Progenitor cell of endocrine pancreas (in vitro differentiated cells): ENCODE measurements at regions not wholly inside any gene's neighbourhood (a gene's known extent, or its start where the extent isn't known, plus 50 kb on each side); places are given as distances from the start of the nearest gene placed in this dataset.

ENCODE experiments used
- DNase-seq: peaks from one replicate; pipeline ENCODE4 v3.0.0; 2021; ENCODE audit warnings: low spot score; ENCODE audit not compliant: unreplicated experiment
- H3K27ac Mint-ChIP-seq: 2 replicates; pipeline ENCODE4 v1.8.0; 2021; ENCODE audit warnings: mild to moderate bottlenecking, moderate library complexity, mixed read lengths
- H3K27me3 Mint-ChIP-seq: 2 replicates; pipeline ENCODE4 v1.8.0; 2021; ENCODE audit warnings: mixed read lengths
- H3K36me3 Mint-ChIP-seq: 2 replicates; pipeline ENCODE4 v1.8.0; 2022; ENCODE audit warnings: mixed read lengths; ENCODE audit not compliant: insufficient read depth
- H3K4me1 Mint-ChIP-seq: 2 replicates; pipeline ENCODE4 v1.8.0; 2021; ENCODE audit warnings: low read depth, mixed read lengths
- H3K4me3 Mint-ChIP-seq: 2 replicates; pipeline ENCODE4 v1.8.0; 2021; ENCODE audit warnings: low read depth, mild to moderate bottlenecking, moderate library complexity, mixed read lengths
- H3K9me3 Mint-ChIP-seq: 2 replicates; pipeline ENCODE4 v1.8.0; 2021; ENCODE audit warnings: low read depth, mixed read lengths
- TF ChIP-seq, protein P1 (sequence below): fragments of 200-600 bp; sonication (generic); IDR thresholded peaks from one replicate; pipeline ENCODE4 v1.5.0; 2021; ENCODE audit warnings: antibody characterized with exemption, mild to moderate bottlenecking; ENCODE audit not compliant: unreplicated experiment

DNA sequence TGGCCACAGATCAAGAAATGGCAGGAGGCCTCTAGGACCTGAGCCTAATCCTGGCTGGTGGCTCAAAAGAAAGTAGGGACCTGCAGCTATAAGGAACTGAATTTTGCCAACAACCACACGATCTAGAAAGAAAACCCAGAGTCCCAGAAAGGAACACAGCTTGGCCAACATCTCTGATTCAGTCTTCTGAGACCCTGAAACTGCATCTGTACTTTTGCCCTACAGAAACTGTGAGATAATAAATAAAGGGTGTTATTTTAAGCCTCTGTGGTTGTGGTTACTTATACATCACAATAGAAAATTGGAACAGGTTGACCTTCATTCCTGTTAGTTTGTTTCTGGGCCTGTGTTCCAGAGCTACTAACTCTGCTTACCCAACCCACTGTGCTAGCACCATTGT lies 356.8 kb upstream of the ST6GAL2 start:
- DNase-seq = no peak
- TF ChIP-seq, protein P1, sequence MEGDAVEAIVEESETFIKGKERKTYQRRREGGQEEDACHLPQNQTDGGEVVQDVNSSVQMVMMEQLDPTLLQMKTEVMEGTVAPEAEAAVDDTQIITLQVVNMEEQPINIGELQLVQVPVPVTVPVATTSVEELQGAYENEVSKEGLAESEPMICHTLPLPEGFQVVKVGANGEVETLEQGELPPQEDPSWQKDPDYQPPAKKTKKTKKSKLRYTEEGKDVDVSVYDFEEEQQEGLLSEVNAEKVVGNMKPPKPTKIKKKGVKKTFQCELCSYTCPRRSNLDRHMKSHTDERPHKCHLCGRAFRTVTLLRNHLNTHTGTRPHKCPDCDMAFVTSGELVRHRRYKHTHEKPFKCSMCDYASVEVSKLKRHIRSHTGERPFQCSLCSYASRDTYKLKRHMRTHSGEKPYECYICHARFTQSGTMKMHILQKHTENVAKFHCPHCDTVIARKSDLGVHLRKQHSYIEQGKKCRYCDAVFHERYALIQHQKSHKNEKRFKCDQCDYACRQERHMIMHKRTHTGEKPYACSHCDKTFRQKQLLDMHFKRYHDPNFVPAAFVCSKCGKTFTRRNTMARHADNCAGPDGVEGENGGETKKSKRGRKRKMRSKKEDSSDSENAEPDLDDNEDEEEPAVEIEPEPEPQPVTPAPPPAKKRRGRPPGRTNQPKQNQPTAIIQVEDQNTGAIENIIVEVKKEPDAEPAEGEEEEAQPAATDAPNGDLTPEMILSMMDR = no peak
- Mint-ChIP-seq H3K27ac (no peak overlapping the region), H3K4me3 (no peak overlapping the region), H3K4me1 (no peaks in the 10 kb centered on the region), H3K27me3 (no peaks in the 10 kb centered on the region), H3K36me3 (no peaks in the 10 kb centered on the region), H3K9me3 (peaks cover 4% of the 10 kb centered on the region)

DNA sequence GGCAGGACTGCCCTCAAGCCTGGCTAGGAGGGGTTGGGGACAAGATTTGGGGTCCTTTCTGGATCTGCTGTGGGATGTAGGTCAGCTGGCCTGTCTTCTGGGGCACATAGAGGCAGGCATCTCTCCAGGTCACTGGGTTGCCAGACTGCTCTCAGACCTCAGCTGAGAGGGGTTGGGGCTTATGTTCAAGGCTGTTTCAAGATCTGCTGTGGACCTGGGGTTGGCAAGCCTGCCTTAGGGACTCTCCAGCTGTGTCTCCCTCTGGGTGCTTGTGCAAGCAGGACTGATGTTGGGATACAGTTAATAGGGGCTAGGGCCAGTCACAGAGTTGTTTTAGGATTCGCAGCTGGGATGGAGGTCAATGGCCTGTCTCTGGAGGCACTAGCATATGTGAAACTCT lies 363.0 kb upstream of the ST6GAL2 start:
- DNase-seq = no peak
- no peak overlapping the region for H3K27ac Mint-ChIP-seq
- H3K27me3 Mint-ChIP-seq = no peaks in the 10 kb centered on the region
- TF ChIP-seq, protein P1 = no peak
- no peak overlapping the region for H3K4me3 Mint-ChIP-seq
- H3K4me1 Mint-ChIP-seq = no peaks in the 10 kb centered on the region
- peaks cover 15% of the 10 kb centered on the region for H3K9me3 Mint-ChIP-seq
- H3K36me3 Mint-ChIP-seq = no peaks in the 10 kb centered on the region

DNA sequence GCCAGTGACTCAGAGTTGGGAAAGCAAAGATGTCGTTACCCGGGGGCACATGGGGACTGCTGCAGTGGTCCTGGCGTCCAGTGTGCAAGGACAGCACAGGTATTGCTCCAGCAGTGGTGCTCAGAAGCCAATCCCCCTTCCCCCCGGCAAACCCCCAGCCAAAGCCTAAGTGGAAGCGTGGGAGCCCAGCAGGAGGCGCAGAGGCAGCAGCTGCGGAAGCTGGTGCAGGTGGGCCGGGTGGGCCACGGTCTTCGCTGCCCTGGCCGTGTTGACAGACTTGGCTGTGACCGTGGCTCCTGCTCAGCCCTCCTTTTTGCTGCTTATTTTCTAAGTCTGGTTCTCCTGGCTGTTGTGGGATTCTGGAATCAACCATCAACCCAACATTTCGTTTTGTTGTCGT lies 369.8 kb upstream of the ST6GAL2 start:
- DNase-seq = no peak
- Mint-ChIP-seq H3K27me3 (no peaks in the 10 kb centered on the region), H3K4me3 (no peak overlapping the region), H3K4me1 (no peaks in the 10 kb centered on the region), H3K9me3 (peaks cover 15% of the 10 kb centered on the region), H3K27ac (no peak overlapping the region), H3K36me3 (no peaks in the 10 kb centered on the region)
- TF ChIP-seq, protein P1 = no peak

DNA sequence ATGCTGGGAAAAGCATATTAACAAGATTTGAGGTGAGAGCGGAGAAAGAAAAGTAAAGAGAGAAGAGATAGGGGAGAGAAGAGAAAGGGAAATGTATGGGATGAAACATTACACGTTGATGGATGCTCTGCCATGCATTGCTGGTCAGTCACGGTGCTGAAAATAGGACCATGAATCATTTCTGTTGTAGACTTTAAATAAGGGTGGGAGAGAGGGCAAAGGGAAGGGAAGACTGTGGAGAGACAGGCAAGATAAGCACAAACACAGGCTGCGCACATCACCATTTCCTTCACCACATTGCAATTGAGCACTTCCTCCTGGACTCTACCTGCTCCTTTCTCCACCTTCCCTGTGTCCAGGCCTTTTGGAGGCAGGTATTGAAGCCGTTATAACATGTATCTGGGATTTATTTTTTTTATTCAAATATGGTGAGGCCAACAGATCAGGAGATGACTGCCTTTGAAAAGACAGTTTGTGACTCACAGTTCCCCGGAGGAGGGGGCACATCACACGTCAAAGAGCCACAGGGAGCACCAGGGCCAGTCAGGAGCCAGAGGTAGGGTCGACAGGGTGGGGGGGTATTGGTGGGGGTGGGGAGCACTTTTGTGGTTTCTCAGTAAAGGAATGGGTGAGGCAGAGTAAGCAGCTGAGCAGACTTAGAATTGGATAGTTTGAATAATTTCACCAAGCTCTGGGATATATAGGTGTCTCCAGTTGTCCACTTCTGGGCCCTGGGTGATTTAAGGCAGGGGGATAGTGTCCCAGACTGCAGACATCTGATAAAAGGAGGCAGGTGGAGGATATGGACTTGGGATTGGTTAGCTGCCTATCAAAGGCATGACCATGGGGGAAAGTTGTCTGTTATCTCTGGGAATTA lies 372.8 kb upstream of the ST6GAL2 start:
- no peak for DNase-seq
- no peaks in the 10 kb centered on the region for H3K27me3 Mint-ChIP-seq
- H3K36me3 Mint-ChIP-seq = no peaks in the 10 kb centered on the region
- H3K4me1 Mint-ChIP-seq = no peaks in the 10 kb centered on the region
- H3K9me3 Mint-ChIP-seq = no peaks in the 10 kb centered on the region
- H3K27ac Mint-ChIP-seq = no peak overlapping the region
- TF ChIP-seq, protein P1 = no peak
- H3K4me3 Mint-ChIP-seq = no peak overlapping the region

DNA sequence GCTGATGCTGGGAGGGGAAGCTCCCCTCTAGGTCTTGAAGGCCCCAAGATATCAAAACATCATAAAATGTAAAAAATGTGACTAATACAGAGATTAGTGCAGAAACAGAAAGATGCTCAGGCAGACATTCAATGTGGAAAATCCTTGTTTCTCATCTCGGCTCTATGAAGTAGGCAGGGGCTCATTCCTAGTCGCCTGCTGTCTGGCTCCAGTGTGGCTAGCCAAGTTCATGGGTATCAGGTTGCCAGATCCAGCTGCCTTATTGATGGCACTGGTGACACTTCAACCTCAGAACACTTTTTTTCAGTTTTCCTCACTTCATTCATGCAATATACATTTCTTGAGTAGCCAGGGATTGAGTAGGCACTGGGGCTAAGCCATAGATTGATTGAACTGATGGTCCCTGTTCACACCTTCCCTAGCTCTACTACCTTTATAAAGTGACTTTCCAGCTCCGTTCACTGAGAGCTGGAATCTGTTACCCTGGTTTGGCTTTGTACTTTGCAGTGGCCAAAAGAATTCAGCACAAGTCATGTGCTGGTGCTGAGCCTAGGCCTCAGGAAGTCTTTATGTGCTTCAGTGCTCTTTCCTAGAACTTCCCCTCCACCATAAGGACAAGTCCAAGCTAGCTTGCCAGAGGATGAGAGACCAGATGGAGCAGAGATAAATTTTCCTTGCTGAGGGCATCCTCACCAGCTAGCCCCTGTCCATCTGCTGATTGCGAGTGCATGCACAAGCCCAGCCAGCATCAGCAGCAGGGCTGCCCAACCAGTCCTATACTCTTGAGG lies 373.6 kb upstream of the ST6GAL2 start:
- H3K36me3 Mint-ChIP-seq = no peaks in the 10 kb centered on the region
- no peaks in the 10 kb centered on the region for H3K4me1 Mint-ChIP-seq
- H3K4me3 Mint-ChIP-seq = no peak overlapping the region
- DNase-seq = no peak
- H3K27ac Mint-ChIP-seq = no peak overlapping the region
- TF ChIP-seq, protein P1 = no peak
- H3K9me3 Mint-ChIP-seq = no peaks in the 10 kb centered on the region
- H3K27me3 Mint-ChIP-seq = no peaks in the 10 kb centered on the region
